Colonic mucosa (tissue), 4 donors: ENCODE measurements at regions not wholly inside any gene's neighbourhood (a gene's known extent, or its start where the extent isn't known, plus 50 kb on each side); places are given as distances from the start of the nearest gene placed in this dataset.
A peak's percentile ranks its signal among the peaks of the same experiment; 100 is the strongest.

Experiments used
- DNase-seq: peaks from one replicate; pipeline ENCODE4 v3.0.0-alpha.2; 2020
- H3K27ac ChIP-seq: fragments of 200-600 bp; one replicate; pipeline ENCODE4 v1.8.0; 2021
- H3K27me3 ChIP-seq: fragments of 200-600 bp; one replicate; pipeline ENCODE4 v1.8.0; 2021
- H3K36me3 ChIP-seq: fragments of 200-600 bp; one replicate; pipeline ENCODE4 v1.8.0; 2021
- H3K4me1 ChIP-seq: fragments of 200-600 bp; one replicate; pipeline ENCODE4 v1.8.0; 2021; ENCODE audit warnings: mild to moderate bottlenecking
- H3K4me3 ChIP-seq: fragments of 200-600 bp; one replicate; pipeline ENCODE4 v1.8.0; 2021
- H3K9ac ChIP-seq, 2 donors: one replicate each; pipeline ENCODE4 v1.7.0; 2013; ENCODE audit warnings: control low read depth in 2 of 2, low read depth in 2 of 2, low read length in 2 of 2
- H3K9me3 ChIP-seq: fragments of 200-600 bp; one replicate; pipeline ENCODE4 v1.8.0; 2021
- CTCF ChIP-seq: fragments of 200-600 bp; IDR thresholded peaks from one replicate; pipeline ENCODE4 v1.8.0; 2022; ENCODE audit warnings: antibody characterized with exemption, mild to moderate bottlenecking
- intact Hi-C: fragments of 100-400 bp; cut with DNase I; formaldehyde crosslinking; loops from one replicate; pipeline ENCODE4 v1.14.1; 2022
- donor health status: healthy.
- donor health status: DM: no; HTN: no; CAD: no.
- donor health status: DM: no; HTN: no; CAD: no.

GRCh38 chr6:170473301-170473717 lies 79.8 kb downstream of the PSMB1 start:
- Histone ChIP-seq H3K36me3 (no peaks in the 10 kb centered on the region), H3K4me3 (no peak overlapping the region), H3K4me1 (no peaks in the 10 kb centered on the region), H3K27ac (no peak overlapping the region), H3K27me3 (no peaks in the 10 kb centered on the region), H3K9me3 (no peaks in the 10 kb centered on the region), H3K9ac (no peak overlapping the region)
- no peak for TF ChIP-seq CTCF
- DNase-seq = no peak
- intact Hi-C loops = no loop called here

- Histone ChIP-seq H3K4me1 (no peaks in the 10 kb centered on the region), H3K9ac (peak overlapping the region in 1 of 2 donors; percentile 12), H3K9me3 (no peaks in the 10 kb centered on the region), H3K4me3 (no peak overlapping the region), H3K27me3 (no peaks in the 10 kb centered on the region), H3K36me3 (no peaks in the 10 kb centered on the region), H3K27ac (no peak overlapping the region)
- no peak for DNase-seq
- intact Hi-C loops = no loop called here
- TF ChIP-seq CTCF = no peak
These were observed 81.6 kb downstream of the PSMB1 start for GRCh38 chr6:170471491-170471890.

GRCh38 chr6:170470734-170471133 lies 82.4 kb downstream of the PSMB1 start:
- no peak overlapping the region for H3K9ac ChIP-seq
- no peak for TF ChIP-seq CTCF
- H3K27ac ChIP-seq = no peak overlapping the region
- no peaks in the 10 kb centered on the region for H3K36me3 ChIP-seq
- intact Hi-C loops = no loop called here
- DNase-seq = no peak
- H3K27me3 ChIP-seq = no peaks in the 10 kb centered on the region
- no peaks in the 10 kb centered on the region for H3K9me3 ChIP-seq
- H3K4me3 ChIP-seq = no peak overlapping the region
- H3K4me1 ChIP-seq = no peaks in the 10 kb centered on the region

DNA sequence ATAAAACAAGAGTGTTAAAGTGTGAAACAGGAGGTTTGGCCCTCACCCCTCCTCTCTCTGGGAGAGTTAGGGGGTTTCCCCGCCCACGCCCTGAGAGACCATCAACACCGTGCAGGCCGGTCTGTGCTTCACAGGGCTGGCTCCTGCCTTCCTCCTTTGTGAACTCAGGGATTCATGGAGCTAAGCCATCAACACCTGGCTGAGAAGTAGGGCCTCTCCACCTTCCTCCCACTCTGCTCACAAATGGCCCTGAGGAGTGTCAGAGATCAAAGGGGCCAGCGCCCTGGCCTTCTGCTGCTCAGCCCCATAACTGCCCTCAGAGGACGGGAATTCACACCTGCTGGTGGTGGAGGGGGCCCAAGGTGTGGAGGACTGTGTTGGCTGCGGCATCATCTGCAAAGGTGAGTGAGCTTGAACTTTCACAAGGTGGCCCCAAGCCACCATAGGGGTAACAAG lies 88.6 kb downstream of the PSMB1 start:
- intact Hi-C loops = no loop called here
- Histone ChIP-seq H3K36me3 (no peaks in the 10 kb centered on the region), H3K9me3 (no peaks in the 10 kb centered on the region), H3K27ac (no peak overlapping the region), H3K4me3 (no peak overlapping the region), H3K9ac (no peak overlapping the region), H3K27me3 (no peaks in the 10 kb centered on the region), H3K4me1 (no peaks in the 10 kb centered on the region)
- TF ChIP-seq CTCF = no peak
- DNase-seq = no peak

GRCh38 chr6:170464080-170464479 lies 89.0 kb downstream of the PSMB1 start:
- Histone ChIP-seq H3K4me1 (no peaks in the 10 kb centered on the region), H3K27ac (no peak overlapping the region), H3K4me3 (no peak overlapping the region), H3K9ac (no peak overlapping the region), H3K9me3 (no peaks in the 10 kb centered on the region), H3K27me3 (no peaks in the 10 kb centered on the region), H3K36me3 (no peaks in the 10 kb centered on the region)
- TF ChIP-seq CTCF = no peak
- no peak for DNase-seq
- intact Hi-C loops = no loop called here
